ENCODE measurements at regions not wholly inside any gene's neighbourhood (a gene's known extent, or its start where the extent isn't known, plus 50 kb on each side); places are given as distances from the start of the nearest gene placed in this dataset.

GRCh38 chr12:93018610-93019009 lies 89.5 kb upstream of the EEA1 start:
- POLR2A ChIA-PET (ENCODE audit: unreplicated experiment): no interaction called here
- intact Hi-C loops (cut with micrococcal nuclease): no loop called here

GRCh38 chr12:93019212-93019927 lies 90.3 kb upstream of the EEA1 start:
- Histone ChIP-seq H3K4me3 (ENCODE audit: low read length) (no peak overlapping the region), H3K9ac (ENCODE audit: low read length) (no peak overlapping the region), H3K4me1 (ENCODE audit: insufficient read depth, low read length) (peaks cover 22% of the 10 kb centered on the region), H3K4me2 (ENCODE audit: low read length) (no peak overlapping the region), H4K20me1 (ENCODE audit: low read length) (no peaks in the 10 kb centered on the region), H3K36me3 (ENCODE audit: low read depth, low read length) (no peaks in the 10 kb centered on the region), H3K79me2 (ENCODE audit: low read length) (no peaks in the 10 kb centered on the region), H3K9me3 (ENCODE audit: low read length) (no peaks in the 10 kb centered on the region), H3F3A (ENCODE audit: low read length, unreplicated experiment) (no peaks in the 10 kb centered on the region), H2AFZ (ENCODE audit: low read length) (no peak overlapping the region), H3K27ac (ENCODE audit: low read length) (no peak overlapping the region), H3K9me2 (replicated peaks; ENCODE audit: low read length) (no peaks in the 10 kb centered on the region), H3K27me3 (ENCODE audit: low read length) (no peaks in the 10 kb centered on the region)
- ATAC-seq: peak; percentile 56
- intact Hi-C loops (cut with micrococcal nuclease): no loop called here
- no peak for TF ChIP-seq EZH2 (IDR thresholded peaks at IDR 0.05; ENCODE audit: low read length, unreplicated experiment)
- no peak for TF ChIP-seq EZH2phosphoT487 (IDR thresholded peaks at IDR 0.05; ENCODE audit: borderline replicate concordance, low read length)
- TF ChIP-seq, protein P1, sequence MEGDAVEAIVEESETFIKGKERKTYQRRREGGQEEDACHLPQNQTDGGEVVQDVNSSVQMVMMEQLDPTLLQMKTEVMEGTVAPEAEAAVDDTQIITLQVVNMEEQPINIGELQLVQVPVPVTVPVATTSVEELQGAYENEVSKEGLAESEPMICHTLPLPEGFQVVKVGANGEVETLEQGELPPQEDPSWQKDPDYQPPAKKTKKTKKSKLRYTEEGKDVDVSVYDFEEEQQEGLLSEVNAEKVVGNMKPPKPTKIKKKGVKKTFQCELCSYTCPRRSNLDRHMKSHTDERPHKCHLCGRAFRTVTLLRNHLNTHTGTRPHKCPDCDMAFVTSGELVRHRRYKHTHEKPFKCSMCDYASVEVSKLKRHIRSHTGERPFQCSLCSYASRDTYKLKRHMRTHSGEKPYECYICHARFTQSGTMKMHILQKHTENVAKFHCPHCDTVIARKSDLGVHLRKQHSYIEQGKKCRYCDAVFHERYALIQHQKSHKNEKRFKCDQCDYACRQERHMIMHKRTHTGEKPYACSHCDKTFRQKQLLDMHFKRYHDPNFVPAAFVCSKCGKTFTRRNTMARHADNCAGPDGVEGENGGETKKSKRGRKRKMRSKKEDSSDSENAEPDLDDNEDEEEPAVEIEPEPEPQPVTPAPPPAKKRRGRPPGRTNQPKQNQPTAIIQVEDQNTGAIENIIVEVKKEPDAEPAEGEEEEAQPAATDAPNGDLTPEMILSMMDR (conservative IDR thresholded peaks at IDR 0.05; ENCODE audit: low read depth, low read length): no peak
- no peak for DNase-seq
- POLR2A ChIA-PET (ENCODE audit: unreplicated experiment): interaction anchor here (0.5 kb wide), 1 partner anchor 402 kb away, joined by 13 read pairs; no protein-coding TSS in a partner anchor
- no TSS peak for BruUV-seq (replicated peaks)
- CTCF ChIA-PET: interaction anchor here (1.1 kb wide), 1 partner anchor 400 kb away, joined by 3 read pairs; no protein-coding TSS in a partner anchor

More at GRCh38 chr12:93018610-93019009, 89.5 kb upstream of the EEA1 start:
- CTCF ChIA-PET: no interaction called here
- Histone ChIP-seq H3K9ac (ENCODE audit: low read length) (no peak overlapping the region), H3K36me3 (ENCODE audit: low read depth, low read length) (no peaks in the 10 kb centered on the region), H3K9me3 (ENCODE audit: low read length) (no peaks in the 10 kb centered on the region), H3K9me2 (replicated peaks; ENCODE audit: low read length) (no peaks in the 10 kb centered on the region), H3K27me3 (ENCODE audit: low read length) (no peaks in the 10 kb centered on the region), H2AFZ (ENCODE audit: low read length) (no peak overlapping the region), H4K20me1 (ENCODE audit: low read length) (no peaks in the 10 kb centered on the region), H3K4me2 (ENCODE audit: low read length) (no peak overlapping the region), H3F3A (ENCODE audit: low read length, unreplicated experiment) (no peaks in the 10 kb centered on the region), H3K4me1 (ENCODE audit: insufficient read depth, low read length) (peaks cover 22% of the 10 kb centered on the region), H3K4me3 (ENCODE audit: low read length) (no peak overlapping the region), H3K79me2 (ENCODE audit: low read length) (no peaks in the 10 kb centered on the region), H3K27ac (ENCODE audit: low read length) (no peak overlapping the region)
- ATAC-seq (no peak), DNase-seq (no peak)
- TF ChIP-seq EZH2phosphoT487 (IDR thresholded peaks at IDR 0.05; ENCODE audit: borderline replicate concordance, low read length): no peak
- TF ChIP-seq, protein P1 (conservative IDR thresholded peaks at IDR 0.05; ENCODE audit: low read depth, low read length): no peak
- no peak for TF ChIP-seq EZH2 (IDR thresholded peaks at IDR 0.05; ENCODE audit: low read length, unreplicated experiment)
- BruUV-seq (replicated peaks): no TSS peak

DNA sequence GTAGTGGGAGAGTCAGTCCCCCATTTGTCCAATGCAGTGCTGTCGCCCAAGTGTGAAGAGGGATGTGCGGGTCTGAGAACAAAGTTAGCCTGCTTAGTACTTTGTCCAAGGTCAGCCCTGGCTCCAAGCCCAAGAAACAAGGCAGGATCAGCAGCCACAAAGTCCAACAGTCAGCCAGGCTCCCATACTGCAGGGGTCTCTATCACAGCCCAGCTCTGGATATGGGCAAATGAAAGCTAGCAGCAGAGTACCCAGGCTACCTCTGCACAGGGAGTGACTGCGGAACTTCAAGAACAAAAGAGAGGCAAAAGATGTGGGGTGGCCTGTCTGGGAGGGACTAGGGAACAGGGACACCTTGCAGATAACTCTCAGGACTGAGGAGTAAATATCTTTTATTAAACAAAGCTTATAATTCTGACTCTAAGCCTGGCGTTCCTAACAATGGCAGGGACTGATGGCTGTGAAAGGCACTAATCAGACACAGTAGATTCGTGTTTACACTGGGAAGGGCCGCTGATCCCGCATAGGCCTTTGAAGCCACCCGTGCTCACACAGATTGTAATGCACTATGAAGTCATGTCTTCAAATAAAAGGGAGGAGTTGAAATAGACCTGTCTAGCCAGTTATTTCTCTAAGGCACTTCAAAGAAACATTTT lies 91.0 kb upstream of the EEA1 start:
- Histone ChIP-seq H3K4me1 (ENCODE audit: insufficient read depth, low read length) (peaks cover 22% of the 10 kb centered on the region), H3K4me3 (ENCODE audit: low read length) (no peak overlapping the region), H4K20me1 (ENCODE audit: low read length) (no peaks in the 10 kb centered on the region), H3K9me3 (ENCODE audit: low read length) (no peaks in the 10 kb centered on the region), H3K27ac (ENCODE audit: low read length) (no peak overlapping the region), H3F3A (ENCODE audit: low read length, unreplicated experiment) (no peaks in the 10 kb centered on the region), H3K36me3 (ENCODE audit: low read depth, low read length) (no peaks in the 10 kb centered on the region), H3K9me2 (replicated peaks; ENCODE audit: low read length) (no peaks in the 10 kb centered on the region), H3K4me2 (ENCODE audit: low read length) (peak overlapping the region; percentile 50), H2AFZ (ENCODE audit: low read length) (peak overlapping the region; percentile 50), H3K79me2 (ENCODE audit: low read length) (no peaks in the 10 kb centered on the region), H3K27me3 (ENCODE audit: low read length) (no peaks in the 10 kb centered on the region), H3K9ac (ENCODE audit: low read length) (no peak overlapping the region)
- BruUV-seq (replicated peaks): no TSS peak
- no peak for TF ChIP-seq EZH2phosphoT487 (IDR thresholded peaks at IDR 0.05; ENCODE audit: borderline replicate concordance, low read length)
- TF ChIP-seq, protein P1 (conservative IDR thresholded peaks at IDR 0.05; ENCODE audit: low read depth, low read length): no peak
- TF ChIP-seq EZH2 (IDR thresholded peaks at IDR 0.05; ENCODE audit: low read length, unreplicated experiment): no peak
- CTCF ChIA-PET: interaction anchor here (1.1 kb wide), 1 partner anchor 400 kb away, joined by 3 read pairs; no protein-coding TSS in a partner anchor
- peak; percentile 53 for ATAC-seq
- POLR2A ChIA-PET (ENCODE audit: unreplicated experiment): no interaction called here
- peak; percentile 73 for DNase-seq
- intact Hi-C loops (cut with micrococcal nuclease): no loop called here

All from PC-3 (cell line).